MM.1S (cell line): ENCODE measurements at regions not wholly inside any gene's neighbourhood (a gene's known extent, or its start where the extent isn't known, plus 50 kb on each side); places are given as distances from the start of the nearest gene placed in this dataset.

Source experiments
- CTCF ChIP-seq: fragments of 300-600 bp; sonication (generic); IDR thresholded peaks from 2 replicates; pipeline ENCODE4 v1.5.1; 2016; ENCODE audit warnings: antibody characterized with exemption, low read length, mixed read lengths
- EZH2 ChIP-seq: fragments of 300-600 bp; sonication (generic); optimal IDR thresholded peaks from 2 replicates; pipeline ENCODE3; 2017; ENCODE audit warnings: low read depth, mild to moderate bottlenecking, antibody characterized with exemption, low read length, mixed read lengths

GRCh38 chr20:48275286-48276020 is 490.2 kb upstream of the SULF2 start:
- no peak for TF ChIP-seq CTCF
- no peak for TF ChIP-seq EZH2
